GM10266 (cell line): ENCODE measurements at regions not wholly inside any gene's neighbourhood (a gene's known extent, or its start where the extent isn't known, plus 50 kb on each side); places are given as distances from the start of the nearest gene placed in this dataset.

Experiments
- DNase-seq: peaks from one replicate; pipeline ENCODE4 v3.0.0; 2012; ENCODE audit errors: extremely low spot score
- CTCF ChIP-seq: IDR thresholded peaks from 2 replicates; pipeline ENCODE4 v1.5.1; 2012; ENCODE audit warnings: mild to moderate bottlenecking, low read depth; ENCODE audit not compliant: control insufficient read depth, insufficient read depth; ENCODE audit errors: missing control alignments

- no peak for DNase-seq
- no peak for TF ChIP-seq CTCF
Observed at GRCh38 chr12:45585522-45586230, 143.8 kb upstream of the ARID2 start.

- no peak for TF ChIP-seq CTCF
- no peak for DNase-seq
Observed at GRCh38 chr12:45586486-45586885, 143.0 kb upstream of the ARID2 start.

GRCh38 chr12:45587012-45587411, 142.5 kb upstream of the ARID2 start:
- no peak for TF ChIP-seq CTCF
- no peak for DNase-seq

- TF ChIP-seq CTCF = no peak
- no peak for DNase-seq
Observed at GRCh38 chr12:45587877-45588533, 141.5 kb upstream of the ARID2 start.

GRCh38 chr12:45590646-45591045, 138.9 kb upstream of the ARID2 start:
- DNase-seq = no peak
- TF ChIP-seq CTCF = no peak

- DNase-seq = no peak
- TF ChIP-seq CTCF = no peak
Observed at GRCh38 chr12:45591635-45592034, 137.9 kb upstream of the ARID2 start.

GRCh38 chr12:45596366-45596765, 133.1 kb upstream of the ARID2 start:
- no peak for TF ChIP-seq CTCF
- DNase-seq = no peak
